ENCODE measurements at regions not wholly inside any gene's neighbourhood (a gene's known extent, or its start where the extent isn't known, plus 50 kb on each side); places are given as distances from the start of the nearest gene placed in this dataset.
"Not testable (repeated sequence)": the region's sequence is repeated elsewhere in the genome, so short reads cannot be mapped to it uniquely, and the experiment has no call there.

GRCh38 chr10:64959116-64959515 lies 1437.9 kb downstream of the REEP3 start:
- no peak for DNase-seq

DNA sequence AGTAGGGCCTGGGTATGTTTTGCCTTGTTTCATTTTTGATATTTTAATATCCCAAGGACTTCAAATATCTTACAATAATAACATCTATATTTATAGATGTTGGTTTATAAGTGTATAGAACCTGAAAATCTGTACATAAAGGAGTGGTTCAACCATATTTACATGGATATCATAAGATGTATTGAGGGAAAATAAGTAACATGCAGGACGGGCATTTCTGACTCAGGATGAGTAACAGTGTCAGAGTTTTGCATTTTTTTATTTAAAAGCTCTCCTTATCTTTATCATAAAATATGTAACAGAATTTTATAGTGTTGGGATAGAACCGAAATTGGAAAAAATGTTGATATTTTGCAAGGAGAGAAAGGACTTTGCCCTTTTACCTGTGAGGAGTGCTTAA lies 1438.7 kb downstream of the REEP3 start:
- no peak for DNase-seq

GRCh38 chr10:64973391-64973790 lies 1452.2 kb downstream of the REEP3 start:
- DNase-seq = no peak

DNA sequence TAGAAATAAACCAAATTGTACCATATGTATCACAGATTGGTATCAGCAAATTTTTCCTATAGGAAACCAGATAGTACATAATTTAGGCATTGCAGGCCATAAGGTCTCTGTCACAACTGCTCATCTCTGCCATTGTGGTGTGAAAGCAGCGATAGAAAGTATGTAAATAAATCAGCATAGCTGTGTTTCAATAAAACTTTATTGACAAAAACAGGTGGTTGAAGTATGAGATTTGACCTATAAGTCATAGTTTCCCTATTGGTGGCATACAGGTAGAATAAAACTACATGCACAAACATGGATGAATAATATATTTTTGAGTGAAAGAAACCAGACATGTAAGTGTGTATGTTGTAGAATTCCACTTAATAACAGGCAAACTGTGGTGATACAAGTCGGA lies 1454.9 kb downstream of the REEP3 start:
- DNase-seq = no peak

DNA sequence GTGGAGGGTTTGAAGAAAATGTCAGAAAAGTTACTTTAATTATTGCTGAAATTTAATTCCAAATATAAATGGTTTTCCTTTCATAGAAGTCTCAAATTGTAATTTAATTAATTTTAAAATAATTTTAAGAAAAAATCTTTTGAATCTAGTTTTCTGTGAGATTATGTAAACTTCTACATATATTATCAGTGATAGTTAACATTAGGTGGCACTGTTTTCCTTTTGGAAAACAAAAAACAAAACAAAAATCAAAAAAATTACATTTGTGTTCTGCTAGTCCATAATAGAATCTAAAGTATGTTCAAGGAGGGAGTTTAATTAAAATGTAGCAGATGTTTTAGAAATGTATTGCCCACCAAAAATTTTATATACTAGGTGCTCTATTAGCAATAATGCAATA lies 1456.7 kb downstream of the REEP3 start:
- no peak for DNase-seq

DNA sequence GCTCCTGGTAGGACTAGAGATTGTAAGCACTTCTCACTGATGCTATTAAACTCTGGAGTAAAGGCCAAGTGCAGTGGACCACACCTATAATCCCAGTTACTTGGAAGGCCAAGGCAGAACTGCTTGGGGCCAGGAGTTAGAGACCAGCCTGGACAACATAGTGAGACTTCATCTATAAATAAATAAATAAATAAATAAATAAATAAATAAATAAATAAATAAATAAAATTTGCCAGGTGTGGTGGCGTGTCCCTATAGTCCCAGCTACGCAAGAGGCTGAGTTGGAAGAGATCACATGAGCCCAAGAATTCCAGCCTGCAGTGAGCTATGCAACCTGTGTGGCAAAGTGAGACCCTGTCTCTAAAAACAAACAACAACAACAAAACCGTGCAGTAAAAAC lies 1475.7 kb downstream of the REEP3 start:
- no peak for DNase-seq

GRCh38 chr10:65010845-65011244 lies 1489.6 kb downstream of the REEP3 start:
- DNase-seq = no peak

DNA sequence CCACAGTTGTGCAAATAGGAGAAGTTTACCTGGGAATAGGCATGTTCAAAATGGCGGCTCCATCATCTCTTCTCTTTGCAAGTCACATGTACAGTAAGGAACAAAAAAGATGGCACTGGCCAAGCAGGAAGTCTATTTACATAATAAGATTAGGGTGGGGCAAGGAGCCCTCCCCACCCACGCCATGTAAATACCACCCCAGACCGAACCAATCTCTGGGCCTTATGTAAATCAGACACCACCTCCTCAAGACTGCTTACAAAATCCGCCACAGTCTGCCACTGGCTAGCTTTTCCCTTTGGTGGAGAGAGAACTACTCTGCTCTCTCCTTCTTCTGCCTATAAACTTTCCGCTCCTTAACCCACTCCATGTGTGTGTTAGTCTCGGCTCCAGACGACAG lies 1496.3 kb downstream of the REEP3 start:
- DNase-seq = no peak

DNA sequence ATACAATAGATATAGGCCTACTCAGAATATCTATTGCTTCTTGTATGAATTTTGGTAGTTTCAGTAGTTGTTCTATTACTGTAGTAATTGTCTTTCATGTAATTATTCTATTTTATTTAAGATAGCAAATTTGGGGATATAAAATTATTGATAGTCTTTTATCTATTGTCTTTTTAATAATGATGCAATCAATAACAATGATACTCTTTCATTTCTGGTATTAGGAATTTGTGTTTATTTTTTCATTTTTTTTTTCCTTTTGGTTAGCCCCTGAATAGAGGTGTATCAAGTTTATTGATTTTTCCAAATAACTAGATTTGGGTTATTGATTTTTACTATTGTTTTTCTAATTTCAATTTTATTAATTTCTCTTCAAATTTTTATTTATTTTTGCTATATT lies 1503.7 kb downstream of the REEP3 start:
- DNase-seq = no peak

DNA sequence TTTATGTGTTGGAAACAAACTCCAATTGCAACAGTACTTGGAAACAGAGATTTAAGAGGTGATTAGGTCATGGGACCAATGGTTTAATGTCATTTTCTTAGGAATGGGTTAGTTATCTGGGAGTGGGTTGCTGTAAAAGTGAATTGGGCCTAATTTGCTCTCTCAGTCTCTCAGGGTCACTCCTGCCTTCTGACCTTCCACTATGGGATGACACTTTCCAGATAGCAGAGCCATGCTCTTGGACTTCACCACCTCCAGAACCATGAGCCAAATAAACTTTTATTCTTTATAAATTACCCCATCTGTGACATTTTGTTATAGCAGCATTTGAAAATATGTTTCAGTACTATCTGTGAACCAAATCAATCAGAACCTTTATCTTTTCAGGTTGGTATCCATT lies 1509.1 kb downstream of the REEP3 start:
- DNase-seq = no peak

GRCh38 chr10:65032867-65033769 lies 1511.9 kb downstream of the REEP3 start:
- no peak for DNase-seq

DNA sequence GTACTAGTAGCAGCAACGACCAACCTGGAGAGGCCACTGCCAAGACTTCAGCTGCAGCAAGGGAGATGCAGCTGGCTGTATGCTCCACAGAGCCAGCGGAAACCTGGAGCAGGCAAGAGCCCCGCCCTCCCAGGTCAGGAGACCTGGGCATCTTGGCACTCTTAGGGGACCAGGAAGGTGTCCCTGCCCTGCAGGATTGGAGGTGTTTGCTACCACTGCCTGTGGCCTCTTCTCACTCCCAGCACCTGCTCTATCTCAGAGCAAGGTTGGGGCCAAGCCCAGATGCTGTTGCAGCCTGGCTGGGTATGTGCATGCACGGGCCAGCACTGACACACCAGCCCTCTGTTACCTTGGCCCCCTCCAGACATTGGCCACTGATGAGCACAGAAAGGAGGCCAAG lies 1512.8 kb downstream of the REEP3 start:
- DNase-seq = no peak

DNA sequence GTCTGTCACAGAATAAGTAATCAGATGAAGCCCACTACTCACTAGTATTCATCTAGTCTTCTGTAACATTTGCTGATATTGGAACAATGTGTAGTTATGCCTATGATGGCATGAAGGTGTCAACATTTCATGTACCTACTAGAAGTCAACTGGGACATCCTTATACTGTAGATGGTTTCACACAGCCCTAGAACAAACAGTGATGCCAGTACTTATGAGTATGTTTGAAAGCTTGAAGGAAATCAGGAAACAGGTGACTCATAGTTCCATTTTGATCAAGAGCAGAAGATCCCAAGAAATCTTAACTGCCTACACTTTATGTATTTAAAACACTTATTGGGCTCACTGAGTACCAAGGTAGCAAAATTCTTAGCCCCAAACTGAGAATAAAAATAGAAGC lies 1519.6 kb downstream of the REEP3 start:
- DNase-seq = no peak

- no peak for DNase-seq
Observed at GRCh38 chr10:65041307-65041706, 1520.1 kb downstream of the REEP3 start.

DNA sequence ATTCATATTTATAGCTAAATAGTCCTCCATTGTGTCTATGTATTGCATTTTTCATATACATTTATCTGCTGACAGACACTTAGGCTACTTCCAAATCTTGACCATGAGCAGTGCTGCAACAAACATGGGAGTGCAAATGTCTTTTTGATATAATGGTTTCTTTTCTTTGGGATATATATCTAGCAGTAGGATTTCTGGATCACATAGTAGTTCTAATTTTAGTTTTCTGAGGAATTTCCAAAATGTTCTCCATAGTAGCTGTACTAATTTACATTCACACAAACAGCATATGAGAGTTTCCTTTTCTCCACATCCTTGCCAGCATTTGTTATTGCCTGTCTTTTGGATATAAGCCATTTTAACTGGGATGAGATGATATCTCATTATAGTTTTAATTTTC lies 1521.3 kb downstream of the REEP3 start:
- no peak for DNase-seq

GRCh38 chr10:65046831-65047230 lies 1525.6 kb downstream of the REEP3 start:
- DNase-seq = no peak

- not testable (repeated sequence) for DNase-seq
Observed at GRCh38 chr10:65052111-65052510, 1530.9 kb downstream of the REEP3 start.

- DNase-seq = not testable (repeated sequence)
Observed at GRCh38 chr10:65053397-65053796, 1532.2 kb downstream of the REEP3 start.

GRCh38 chr10:65053831-65054351 lies 1532.7 kb downstream of the REEP3 start:
- not testable (repeated sequence) for DNase-seq

DNA sequence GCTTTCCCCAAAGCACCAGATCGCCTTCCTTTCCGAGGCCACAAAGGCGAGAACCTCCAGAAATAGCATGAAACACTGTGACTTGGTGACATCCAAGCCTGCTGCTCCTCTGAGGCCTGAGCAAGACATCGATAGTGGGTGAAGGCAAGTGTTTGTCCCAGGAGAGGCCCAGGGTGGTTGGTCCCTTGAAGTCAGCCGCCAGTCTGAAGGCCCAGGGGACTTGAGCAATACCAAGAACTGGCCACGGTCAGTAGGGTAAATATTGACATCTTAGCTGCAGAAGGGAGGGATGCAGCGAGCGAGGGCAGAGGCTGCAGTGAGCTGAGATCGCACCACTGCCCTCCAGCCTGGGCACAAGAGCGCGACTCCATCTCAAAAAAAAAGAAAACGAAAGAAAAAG lies 1533.5 kb downstream of the REEP3 start:
- DNase-seq = not testable (repeated sequence)

DNA sequence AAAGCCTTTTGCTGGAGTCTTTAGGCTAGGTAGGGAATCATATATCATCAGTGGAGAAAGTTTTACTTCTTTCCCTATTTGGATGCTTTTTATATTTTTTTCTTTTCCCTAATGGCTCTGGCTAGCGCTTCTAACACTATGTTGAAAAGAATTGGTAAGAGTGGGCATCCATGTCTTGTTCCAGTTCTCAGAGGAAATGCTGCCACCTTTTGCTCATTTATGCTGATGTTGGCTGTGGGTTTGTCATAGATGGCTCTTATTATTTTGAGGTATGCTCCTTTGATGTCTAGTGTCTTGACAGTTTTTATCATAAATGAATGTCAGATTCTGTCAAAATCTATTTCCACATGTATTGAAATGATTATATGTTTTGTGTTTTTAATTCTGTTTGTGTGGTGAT lies 1544.1 kb downstream of the REEP3 start:
- DNase-seq = no peak

DNA sequence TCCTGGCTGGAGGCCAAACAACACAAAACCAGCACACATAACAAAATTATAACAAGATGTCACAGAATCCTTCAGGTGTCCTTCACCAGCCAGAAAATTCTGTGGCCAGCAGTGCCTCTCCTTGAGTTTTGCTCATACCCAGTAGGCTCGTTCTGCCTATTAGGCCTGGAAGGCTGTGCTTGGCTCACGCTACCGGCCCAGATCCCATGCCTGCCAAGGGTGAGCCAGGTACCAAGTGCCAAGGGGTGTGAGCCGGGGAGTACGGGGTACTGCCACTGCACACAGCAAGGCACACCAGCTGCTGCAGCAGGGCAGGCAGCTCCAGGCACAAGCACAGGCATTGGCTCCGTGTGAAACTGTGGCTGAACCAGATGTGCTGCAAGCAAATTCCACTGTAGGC lies 1562.0 kb downstream of the REEP3 start:
- no peak for DNase-seq

GRCh38 chr10:65090991-65091390 lies 1569.8 kb downstream of the REEP3 start:
- DNase-seq = no peak

DNA sequence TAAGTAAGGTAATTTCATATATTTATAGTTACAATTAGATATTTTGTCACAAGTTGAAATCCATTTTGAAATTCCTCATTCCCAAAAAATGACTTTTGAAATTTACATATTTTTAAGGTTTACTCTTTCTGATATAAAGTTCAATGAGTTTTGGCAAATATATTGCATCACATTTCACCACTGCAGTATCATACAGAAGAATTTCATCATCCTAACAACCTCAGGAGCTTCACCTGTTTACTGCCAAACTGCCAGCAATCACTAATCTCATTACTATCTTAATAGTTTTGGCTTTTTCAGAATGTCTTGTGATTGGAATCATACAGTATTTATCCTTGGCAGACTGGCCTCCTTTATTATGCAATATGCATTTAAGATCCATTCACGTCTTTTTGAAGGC lies 1578.9 kb downstream of the REEP3 start:
- DNase-seq = no peak

GRCh38 chr10:65100881-65101280 lies 1579.7 kb downstream of the REEP3 start:
- DNase-seq = not testable (repeated sequence)
